ENCODE measurements at regions not wholly inside any gene's neighbourhood (a gene's known extent, or its start where the extent isn't known, plus 50 kb on each side); places are given as distances from the start of the nearest gene placed in this dataset.

DNA sequence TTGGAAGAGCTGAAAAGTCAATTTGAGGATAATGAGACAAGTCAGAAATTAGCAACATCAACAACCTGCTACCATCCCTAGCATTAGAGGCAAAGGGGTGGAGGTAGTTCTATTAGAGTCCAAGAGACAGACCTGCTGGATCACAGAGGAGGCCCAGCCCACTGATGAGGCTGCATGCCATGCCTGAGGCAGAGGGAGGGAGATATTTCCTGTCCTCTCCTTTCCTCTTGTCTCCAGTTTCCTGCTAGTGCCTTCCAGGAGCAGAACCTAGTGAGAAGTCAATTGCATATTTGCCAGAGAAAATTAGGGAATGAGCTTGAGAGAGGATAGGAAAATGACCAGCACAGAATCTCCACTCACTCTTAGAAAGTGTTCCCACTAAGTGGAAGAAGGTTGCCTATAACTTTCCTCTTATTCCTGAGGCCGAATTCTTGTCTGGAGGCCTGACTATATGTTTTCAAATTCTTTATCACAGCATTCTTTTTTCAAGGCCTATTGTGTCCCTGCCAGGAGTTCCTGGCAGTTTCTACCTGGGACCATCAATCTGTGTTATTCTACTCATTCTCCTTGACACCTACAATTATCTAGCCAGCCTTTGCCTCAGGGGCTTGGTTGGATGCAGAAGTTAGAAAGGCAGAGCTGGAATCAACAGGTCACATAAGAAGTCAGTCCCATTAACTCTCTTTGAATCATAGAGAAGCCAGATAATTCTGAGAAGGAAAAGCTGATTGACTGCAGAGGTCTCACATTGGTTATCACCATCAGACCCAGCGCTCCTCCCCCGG, 121.9 kb downstream of the EMP1 start:
- no peaks in the 10 kb centered on the region for H3K4me1 ChIP-seq (ENCODE audit: control insufficient read depth in 1 of 2, insufficient read depth in 2 of 2, low read length in 2 of 2)
- POLR2A ChIA-PET: no interaction called here
- no peak overlapping the region for H3K27ac ChIP-seq (ENCODE audit: low read depth, low read length)
- H3K36me3 ChIP-seq (ENCODE audit: control insufficient read depth in 1 of 2, insufficient read depth in 2 of 2, low read length in 2 of 2): no peaks in the 10 kb centered on the region
- no TSS peak for BruUV-seq (replicated peaks)
- no peaks in the 10 kb centered on the region for H4K20me1 ChIP-seq (ENCODE audit: insufficient read depth)
- no peak overlapping the region for H3K9ac ChIP-seq (ENCODE audit: low read length)
- intact Hi-C loops (cut with micrococcal nuclease): no loop called here
- H2AFZ ChIP-seq (ENCODE audit: low read depth, low read length, poor library complexity, severe bottlenecking): no peak overlapping the region
- ATAC-seq: no peak
- no peaks in the 10 kb centered on the region for H3K79me2 ChIP-seq (ENCODE audit: insufficient read depth, low read length)
- no peaks in the 10 kb centered on the region for H3K9me2 ChIP-seq (ENCODE audit: insufficient read depth)
- peaks cover 0 to 3% of the 10 kb centered on the region in 2 experiments; a peak in 2 of 4 replicates for H3K9me3 ChIP-seq (ENCODE audit: control insufficient read depth in 1 of 2, insufficient read depth in 1 of 2, low read depth in 1 of 2, low read length in 2 of 2)
- TF ChIP-seq, protein P1, sequence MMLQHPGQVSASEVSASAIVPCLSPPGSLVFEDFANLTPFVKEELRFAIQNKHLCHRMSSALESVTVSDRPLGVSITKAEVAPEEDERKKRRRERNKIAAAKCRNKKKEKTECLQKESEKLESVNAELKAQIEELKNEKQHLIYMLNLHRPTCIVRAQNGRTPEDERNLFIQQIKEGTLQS (IDR thresholded peaks at IDR 0.05): no peak
- no peak for TF ChIP-seq ZFX (IDR thresholded peaks at IDR 0.05)
- no peak for TF ChIP-seq EZH2phosphoT487 (IDR thresholded peaks at IDR 0.05; ENCODE audit: borderline replicate concordance)
- no peak for TF ChIP-seq SRF (IDR thresholded peaks at IDR 0.05; ENCODE audit: low read depth)
- TF ChIP-seq EGR1 (IDR thresholded peaks at IDR 0.05; ENCODE audit: low read depth): no peak
- no peak for TF ChIP-seq ELF1 (IDR thresholded peaks at IDR 0.05; ENCODE audit: borderline replicate concordance, low read depth)
- no peak for TF ChIP-seq ZNF274 (IDR thresholded peaks at IDR 0.05; ENCODE audit: low read depth, low read length)
- TF ChIP-seq SP1 (IDR thresholded peaks at IDR 0.05; ENCODE audit: low read depth): no peak
- TF ChIP-seq, protein P2, sequence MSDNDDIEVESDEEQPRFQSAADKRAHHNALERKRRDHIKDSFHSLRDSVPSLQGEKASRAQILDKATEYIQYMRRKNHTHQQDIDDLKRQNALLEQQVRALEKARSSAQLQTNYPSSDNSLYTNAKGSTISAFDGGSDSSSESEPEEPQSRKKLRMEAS (IDR thresholded peaks at IDR 0.05): no peak
- no peak for TF ChIP-seq TCF7L2 (IDR thresholded peaks at IDR 0.05; ENCODE audit: borderline replicate concordance, extremely low read depth, insufficient read depth, insufficient read length)
- TF ChIP-seq POLR2A (IDR thresholded peaks at IDR 0.05; ENCODE audit: borderline replicate concordance, extremely low read depth, insufficient read depth, insufficient read length): no peak
- no peak for TF ChIP-seq ZBTB33 (IDR thresholded peaks at IDR 0.05; ENCODE audit: extremely low read depth, insufficient replicate concordance, low read length)
- TF ChIP-seq EZH2 (IDR thresholded peaks at IDR 0.05): no peak
- no peak for TF ChIP-seq YY1 (IDR thresholded peaks at IDR 0.05; ENCODE audit: extremely low read depth, insufficient replicate concordance, low read depth, low read length)
- no peak for TF ChIP-seq RAD21 (IDR thresholded peaks at IDR 0.05; ENCODE audit: low read depth)
- no peak for TF ChIP-seq CBX3 (IDR thresholded peaks at IDR 0.05; ENCODE audit: low read depth)
- TF ChIP-seq CEBPB (IDR thresholded peaks at IDR 0.05; ENCODE audit: low read depth): no peak
- TF ChIP-seq, protein P3, sequence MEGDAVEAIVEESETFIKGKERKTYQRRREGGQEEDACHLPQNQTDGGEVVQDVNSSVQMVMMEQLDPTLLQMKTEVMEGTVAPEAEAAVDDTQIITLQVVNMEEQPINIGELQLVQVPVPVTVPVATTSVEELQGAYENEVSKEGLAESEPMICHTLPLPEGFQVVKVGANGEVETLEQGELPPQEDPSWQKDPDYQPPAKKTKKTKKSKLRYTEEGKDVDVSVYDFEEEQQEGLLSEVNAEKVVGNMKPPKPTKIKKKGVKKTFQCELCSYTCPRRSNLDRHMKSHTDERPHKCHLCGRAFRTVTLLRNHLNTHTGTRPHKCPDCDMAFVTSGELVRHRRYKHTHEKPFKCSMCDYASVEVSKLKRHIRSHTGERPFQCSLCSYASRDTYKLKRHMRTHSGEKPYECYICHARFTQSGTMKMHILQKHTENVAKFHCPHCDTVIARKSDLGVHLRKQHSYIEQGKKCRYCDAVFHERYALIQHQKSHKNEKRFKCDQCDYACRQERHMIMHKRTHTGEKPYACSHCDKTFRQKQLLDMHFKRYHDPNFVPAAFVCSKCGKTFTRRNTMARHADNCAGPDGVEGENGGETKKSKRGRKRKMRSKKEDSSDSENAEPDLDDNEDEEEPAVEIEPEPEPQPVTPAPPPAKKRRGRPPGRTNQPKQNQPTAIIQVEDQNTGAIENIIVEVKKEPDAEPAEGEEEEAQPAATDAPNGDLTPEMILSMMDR (IDR thresholded peaks at IDR 0.05 in 2 of 3, conservative IDR thresholded peaks at IDR 0.05 in 1 of 3; ENCODE audit: borderline replicate concordance in 1 of 3, insufficient read depth in 1 of 3, low read depth in 2 of 3, low read length in 2 of 3): no peak
- RAD21 ChIA-PET (ENCODE audit: low non-redundant PET in 1 of 2, low total read pairs in 2 of 2, uncharacterized antibody in 2 of 2, unreplicated experiment in 2 of 2): no interaction called here
- no peak overlapping the region for H3K4me2 ChIP-seq (ENCODE audit: low read length)
- CTCF ChIA-PET: no interaction called here
- H3K27me3 ChIP-seq (ENCODE audit: insufficient read depth, low read length): no peaks in the 10 kb centered on the region
- DNase-seq (ENCODE audit: low read depth, low spot score): no peak
- no peak overlapping the region for H3K4me3 ChIP-seq (replicated peaks in 1 of 2; ENCODE audit: low read depth in 1 of 2, low read length in 2 of 2)

All from HCT116 (cell line).